HG03565 (cell line): ENCODE measurements at regions not wholly inside any gene's neighbourhood (a gene's known extent, or its start where the extent isn't known, plus 50 kb on each side); places are given as distances from the start of the nearest gene placed in this dataset.
"Not testable (repeated sequence)": the region's sequence is repeated elsewhere in the genome, so short reads cannot be mapped to it uniquely, and the experiment has no call there.

Experiments used
- ATAC-seq: cut with Tn5 transposase; IDR thresholded peaks from one replicate; pipeline ENCODE4 v1.9.1; 2021; ENCODE audit warnings: mild to moderate bottlenecking, moderate library complexity; ENCODE audit not compliant: unreplicated experiment

DNA sequence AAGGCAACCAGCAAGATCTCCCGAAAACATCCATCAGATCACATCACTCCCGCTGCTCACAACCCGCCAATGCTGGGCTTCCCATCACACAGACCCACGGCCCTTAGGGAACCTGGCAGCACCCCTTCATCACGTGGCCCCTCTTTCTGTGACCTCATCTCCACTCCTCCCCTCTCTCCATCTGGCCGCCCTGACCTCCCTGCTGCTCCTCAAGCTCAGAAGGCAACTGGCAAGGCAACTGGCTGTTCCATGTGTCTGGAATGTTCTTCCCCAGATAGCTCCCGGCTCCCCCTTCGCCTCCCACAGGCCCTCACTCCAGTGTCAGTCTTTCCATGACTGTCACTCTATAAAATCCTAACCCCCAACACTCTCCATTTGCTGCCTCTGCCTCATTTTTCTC, 113.0 kb upstream of the ERG start:
- ATAC-seq = no peak

DNA sequence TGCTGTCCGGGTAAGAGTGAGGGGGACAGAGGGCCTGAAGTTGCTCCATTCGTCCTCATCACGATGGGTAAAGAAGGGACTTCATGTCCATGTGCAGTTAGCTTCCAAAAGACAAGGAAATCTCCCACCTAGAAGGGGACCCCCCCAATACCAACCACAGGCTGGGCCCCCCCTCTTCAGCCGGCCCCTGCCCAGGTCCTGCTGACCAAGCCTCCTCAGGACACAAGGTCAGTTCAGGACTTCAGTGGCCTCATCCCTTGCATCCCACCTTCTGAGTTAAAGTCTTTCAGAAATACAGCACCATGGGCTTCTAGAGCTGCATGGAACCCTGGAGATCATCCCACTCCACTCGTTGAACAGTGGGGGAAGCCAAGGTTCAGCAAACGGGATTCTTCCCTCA, 115.4 kb upstream of the ERG start:
- no peak for ATAC-seq

DNA sequence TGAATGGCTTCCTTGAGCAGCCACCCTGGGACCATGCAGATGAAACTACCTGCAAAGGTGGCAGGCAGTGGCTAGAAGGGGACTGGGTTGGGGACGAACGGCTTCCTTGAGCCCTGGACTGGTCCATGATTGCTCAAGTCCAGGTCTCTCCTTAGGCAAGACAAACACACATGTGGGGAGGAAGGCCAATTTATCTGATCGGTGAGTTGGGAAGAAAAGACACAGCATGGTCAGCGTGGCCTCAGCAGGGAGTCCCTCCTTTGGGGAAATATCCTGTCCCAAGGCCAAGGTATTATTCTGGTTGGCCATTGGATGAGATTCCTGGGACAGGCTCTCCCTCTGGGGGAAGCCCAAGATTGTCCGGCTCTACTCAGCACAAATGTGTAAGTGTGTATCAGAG, 116.3 kb upstream of the ERG start:
- no peak for ATAC-seq

DNA sequence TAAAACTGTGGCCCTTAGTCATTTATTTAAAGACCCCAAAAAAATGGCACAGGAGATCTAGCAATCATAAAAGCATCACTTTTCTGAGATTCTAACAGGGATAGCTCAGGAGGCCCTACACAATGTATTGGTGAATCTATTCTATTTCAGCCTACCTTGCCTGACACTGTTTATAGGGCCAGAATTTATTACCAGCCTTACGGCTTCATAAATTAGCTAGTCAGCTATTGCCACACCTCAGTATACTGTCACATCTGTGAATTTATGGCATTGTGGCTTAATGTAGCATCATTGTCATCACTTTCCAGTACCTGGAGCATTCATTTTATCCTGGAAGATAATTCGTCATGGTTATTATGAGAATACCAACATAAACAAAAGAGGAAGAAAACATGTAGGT, 121.2 kb upstream of the ERG start:
- no peak for ATAC-seq

DNA sequence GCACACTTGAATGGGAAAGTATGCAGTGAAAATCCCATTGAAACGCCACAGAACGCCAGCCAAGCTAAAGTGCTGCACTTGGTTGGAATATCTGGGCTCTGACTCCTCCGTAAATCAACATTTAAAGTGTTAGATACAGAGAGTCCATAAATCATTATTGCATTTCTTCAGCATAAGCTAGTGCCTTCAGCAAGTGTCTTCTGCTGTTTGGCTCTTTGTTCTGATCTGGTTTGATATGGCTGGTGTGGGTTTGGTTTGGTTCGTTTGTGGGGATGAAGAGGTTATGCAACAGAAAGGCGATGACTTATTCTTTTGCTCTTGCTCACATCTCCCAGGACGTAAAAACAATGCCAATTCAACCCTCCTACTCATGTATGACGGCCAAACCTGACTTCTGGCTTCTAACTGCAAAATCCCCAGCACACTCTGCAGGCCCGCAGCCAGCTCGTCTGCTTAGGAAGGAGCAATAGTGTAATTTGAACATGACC, 121.8 kb upstream of the ERG start:
- no peak for ATAC-seq

DNA sequence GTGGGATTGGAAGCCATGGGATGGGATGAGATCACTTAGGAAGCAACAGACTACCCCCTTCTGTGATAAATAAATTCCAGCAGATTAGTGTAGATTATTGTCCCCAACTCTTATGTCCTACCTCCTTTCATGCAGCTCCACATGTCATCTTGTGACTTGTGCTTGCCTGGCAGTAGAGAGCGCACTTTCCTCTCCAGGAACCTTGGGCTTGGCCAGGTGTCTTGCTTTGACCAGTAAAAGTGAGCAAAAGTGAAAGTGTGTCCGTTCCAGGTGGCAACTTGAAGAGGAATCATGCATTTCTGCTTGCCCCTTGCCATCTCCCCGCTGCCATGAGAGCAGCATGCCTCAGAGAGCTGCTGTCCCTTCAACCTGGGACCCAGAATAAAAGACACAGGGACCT, 122.9 kb upstream of the ERG start:
- ATAC-seq = no peak

DNA sequence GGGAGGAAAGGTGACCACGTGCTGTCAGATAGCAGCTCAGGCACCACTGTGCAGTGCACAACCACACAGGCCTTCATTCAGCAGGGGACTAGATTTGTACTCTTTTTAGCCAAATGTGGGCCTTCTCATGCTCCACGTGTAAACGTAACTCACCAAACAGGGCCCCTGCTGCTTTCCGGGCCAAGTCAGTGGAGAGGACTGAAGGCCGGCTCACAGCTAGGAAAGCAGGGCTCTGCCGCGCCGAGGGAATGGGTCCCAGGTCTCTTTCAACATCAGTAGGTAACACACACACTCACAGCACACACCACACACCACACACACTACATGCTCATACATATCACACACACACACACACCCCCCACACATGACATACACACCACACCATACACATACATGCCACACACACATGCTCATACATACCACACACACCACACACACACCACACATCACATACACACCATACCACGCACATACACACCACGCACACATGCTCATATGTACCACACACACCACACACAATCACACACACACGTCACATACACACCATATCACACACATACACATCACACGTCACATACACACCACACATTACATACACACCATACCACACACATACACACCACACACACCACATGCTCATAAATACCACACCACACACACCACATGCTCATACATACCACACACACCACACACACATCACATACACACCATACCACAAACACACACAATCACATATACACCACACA, 124.0 kb upstream of the ERG start:
- ATAC-seq = no peak

DNA sequence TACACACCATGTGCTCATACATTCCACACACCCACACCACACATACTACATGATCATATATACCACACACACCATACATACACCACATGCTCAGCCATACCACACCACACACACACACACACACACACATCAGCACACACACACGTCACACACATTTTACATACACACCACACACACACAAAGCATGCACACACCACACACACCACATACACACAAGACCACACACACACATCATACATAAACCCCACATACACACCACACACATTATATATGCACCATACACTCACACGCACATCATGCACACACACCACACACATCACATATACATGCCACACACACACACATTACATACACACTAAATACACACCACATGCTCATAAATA, 124.5 kb upstream of the ERG start:
- no peak for ATAC-seq

DNA sequence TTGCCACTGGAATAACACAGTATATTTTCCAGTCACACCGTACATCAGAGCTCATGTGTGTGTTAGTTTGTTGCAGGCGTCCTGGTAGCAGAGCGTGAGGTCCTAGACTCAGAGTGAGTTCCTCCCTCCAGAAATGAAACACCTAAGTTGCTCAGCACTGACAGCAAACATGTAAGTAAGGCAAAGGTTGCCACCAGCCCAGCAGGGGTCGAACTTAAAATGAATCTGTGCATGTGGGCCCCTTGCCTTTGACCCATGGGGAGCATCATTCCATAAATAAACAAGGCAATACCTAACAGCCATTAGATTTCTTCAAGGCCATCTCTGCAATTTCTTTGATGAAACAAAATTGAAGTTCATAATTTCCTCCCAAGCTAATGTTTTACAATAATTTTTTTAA, 125.3 kb upstream of the ERG start:
- ATAC-seq = no peak

DNA sequence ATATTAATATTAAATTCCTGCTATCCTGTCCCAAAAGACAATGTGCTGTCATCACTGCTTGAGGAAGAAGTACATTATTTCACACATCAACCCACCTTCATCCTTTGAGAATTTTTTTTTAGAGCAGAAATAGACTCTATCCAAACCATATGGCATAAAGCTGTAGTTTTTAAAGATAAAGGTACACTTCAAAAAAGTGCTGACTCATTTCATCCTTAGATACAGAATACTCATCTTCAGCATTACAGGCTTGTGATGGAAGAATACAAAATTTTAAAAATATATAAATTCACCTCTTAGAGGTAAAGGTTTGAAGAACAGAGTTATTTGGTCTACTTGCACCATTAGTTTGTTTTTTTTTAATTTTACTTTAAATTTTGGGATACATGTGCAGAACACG, 126.7 kb upstream of the ERG start:
- ATAC-seq = no peak

DNA sequence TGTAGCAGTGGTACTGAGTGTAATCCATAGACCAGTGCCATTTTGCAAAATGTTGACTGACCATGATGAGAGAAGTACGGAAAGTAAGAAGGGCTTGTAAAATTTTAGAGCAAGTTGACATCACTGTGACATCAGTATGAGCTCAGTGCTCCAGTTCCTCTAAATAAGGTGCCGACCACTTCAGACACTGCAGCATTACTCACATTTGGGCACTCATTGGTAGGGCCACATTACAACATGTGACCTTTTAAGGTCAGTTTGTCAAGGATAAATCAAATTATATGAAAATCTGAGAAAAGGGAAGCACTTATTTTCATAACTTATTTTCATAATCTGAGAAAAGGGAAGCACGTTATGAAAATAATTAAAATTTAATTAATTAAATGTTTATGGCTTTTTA, 128.0 kb upstream of the ERG start:
- no peak for ATAC-seq

DNA sequence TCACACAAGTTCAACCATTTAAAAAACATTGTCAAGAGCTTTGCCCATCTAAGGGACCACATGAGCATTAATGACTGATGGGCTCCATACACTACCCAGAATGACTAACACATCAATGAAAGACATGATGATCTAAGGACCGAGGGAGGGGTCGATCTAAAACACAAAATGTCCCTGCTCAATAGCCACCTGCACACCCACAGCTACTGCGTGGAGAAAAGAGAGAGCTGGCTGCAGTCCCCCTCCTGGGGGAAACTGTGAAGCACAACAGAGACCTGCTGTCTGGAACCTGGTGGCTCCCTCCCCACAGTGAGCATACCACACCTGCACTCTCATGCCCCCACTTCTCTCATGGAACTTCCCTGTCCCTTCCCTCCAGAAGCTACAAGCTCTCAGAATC, 130.1 kb upstream of the ERG start:
- no peak for ATAC-seq

DNA sequence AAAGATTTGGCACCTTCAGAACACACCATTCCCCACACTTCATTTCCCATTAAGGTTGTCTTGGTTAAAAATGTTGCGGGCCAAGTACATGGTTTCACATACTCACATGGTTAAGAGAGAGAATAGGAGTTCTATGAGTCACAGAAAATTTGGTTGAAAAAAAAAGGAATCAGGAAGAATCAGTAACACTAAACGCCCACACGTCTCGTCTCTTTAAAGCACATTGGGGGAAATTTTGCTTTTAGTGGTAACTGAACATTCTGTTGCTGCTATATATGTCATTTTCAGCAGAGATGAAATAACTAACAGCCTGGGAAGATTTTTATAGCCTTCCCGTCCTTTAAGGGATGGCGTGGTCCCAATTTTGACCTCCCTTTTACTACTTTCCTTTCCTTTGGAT, 132.9 kb upstream of the ERG start:
- ATAC-seq = no peak

DNA sequence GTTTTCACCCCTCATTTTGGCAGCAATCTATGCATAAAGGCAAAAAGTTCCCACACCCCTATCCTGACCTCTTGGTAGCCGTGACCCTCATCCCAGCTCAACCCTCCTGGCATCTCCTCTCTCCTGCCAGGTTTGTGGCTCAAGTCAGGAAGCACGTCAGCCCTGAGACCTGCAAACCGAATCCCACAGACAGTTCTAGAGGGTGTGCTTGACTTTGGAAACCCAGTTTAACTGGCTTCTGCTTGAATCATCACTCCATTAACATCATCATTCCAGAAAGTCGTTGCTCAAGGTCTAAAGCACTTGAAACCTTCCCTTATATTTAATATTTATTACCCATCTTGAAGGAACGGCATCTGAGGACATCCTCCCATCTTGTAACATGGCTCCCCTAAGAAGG, 133.4 kb upstream of the ERG start:
- no peak for ATAC-seq

DNA sequence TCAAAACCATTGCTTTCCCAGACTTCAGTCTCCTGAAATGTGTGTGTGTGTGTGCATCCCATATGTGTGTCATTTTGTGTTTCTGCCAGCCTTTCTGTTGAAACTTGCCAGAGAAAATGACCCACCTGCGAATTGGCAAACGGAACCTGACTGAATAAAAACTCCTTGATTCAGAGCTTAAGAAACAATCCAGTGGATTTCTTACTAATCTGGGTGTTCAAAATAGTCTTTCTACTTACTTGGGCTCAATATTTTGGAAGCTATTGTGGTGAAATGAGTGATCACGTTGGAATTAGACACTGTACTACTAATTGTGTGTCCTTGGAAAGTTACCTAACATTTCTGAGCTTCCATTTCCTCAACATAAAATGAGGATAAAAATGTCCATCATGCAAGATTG, 138.9 kb upstream of the ERG start:
- no peak for ATAC-seq

DNA sequence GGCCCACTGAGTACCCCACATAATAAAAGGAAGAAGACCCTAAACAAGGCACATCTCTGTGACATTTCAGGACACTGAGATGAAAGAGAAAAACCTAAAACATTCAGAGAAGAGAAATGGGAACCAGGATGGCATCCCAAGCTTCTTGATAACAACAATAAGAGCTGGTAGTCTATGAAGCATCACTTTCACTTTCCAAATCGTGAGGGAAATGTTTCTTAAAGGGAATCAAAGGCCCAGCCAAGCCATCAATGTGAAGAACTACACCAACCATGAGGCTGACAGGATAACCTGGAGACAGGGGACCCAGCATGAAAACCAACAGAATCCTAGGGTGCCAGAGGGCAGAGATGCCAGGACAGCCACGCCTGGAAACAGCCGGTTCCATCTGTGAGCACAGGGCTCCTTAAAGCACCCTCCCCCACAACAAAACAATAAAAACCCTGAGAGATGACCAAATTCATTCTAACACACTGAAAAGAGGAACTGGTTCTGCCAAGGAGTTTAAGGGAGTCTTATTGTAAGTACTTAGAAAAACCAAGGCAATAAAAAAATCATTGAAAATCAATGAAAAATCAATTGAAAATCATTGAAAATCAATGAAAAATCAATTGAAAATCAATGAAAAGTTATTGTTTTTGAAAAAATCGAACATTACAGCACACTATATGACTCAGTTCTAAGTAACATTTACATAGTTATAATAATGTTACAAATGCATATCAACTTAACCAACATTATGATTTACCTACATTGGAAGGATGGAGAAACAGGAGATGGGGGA, 141.5 kb upstream of the ERG start:
- no peak for ATAC-seq

DNA sequence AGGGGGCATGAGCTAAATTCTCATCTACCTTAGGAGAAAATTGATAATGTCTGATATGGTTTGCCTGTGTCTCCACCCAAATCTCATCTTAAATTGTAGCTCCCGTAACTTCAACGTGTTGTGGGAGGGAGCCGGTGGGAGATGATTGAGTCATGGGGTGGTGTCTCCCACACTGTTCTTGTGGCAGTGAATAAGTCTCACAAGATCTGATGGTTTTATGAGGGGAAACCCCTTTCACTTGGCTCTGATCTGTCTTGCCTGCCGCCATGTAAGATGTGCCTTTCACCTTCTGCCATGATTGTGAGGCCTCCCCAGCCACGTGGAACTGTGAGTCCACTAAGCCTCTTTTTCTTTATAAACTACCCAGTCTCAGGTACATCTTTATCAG, 142.1 kb upstream of the ERG start:
- not testable (repeated sequence) for ATAC-seq

DNA sequence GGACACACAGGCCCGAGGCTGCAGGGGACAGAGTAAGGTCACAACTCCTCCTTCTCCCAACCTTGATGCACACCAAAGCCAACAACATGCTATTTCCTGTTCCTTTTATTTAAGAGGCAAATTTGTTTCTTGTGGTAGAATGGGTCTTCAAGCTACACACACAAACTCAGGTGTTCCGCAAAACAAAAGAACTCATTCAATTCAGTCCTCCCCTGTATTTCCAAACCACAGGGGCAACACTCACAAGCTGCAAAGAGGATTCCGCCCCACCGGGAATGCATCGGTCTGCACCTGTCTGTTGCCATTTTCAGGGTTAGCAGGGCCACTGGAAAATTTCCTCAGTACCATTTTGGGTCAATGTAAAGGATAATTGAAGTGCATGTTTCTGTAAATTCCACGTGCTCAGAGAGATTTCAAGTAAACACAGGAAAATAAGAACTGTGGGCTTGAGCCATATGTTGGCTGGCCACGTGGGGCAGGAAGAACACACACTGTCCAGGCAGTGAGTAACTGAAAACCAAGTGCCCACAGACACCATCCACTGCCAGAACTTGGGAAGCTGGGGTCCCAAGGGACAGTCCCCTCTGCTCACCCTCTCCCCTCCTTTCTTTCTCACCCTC, 145.2 kb upstream of the ERG start:
- ATAC-seq = no peak

DNA sequence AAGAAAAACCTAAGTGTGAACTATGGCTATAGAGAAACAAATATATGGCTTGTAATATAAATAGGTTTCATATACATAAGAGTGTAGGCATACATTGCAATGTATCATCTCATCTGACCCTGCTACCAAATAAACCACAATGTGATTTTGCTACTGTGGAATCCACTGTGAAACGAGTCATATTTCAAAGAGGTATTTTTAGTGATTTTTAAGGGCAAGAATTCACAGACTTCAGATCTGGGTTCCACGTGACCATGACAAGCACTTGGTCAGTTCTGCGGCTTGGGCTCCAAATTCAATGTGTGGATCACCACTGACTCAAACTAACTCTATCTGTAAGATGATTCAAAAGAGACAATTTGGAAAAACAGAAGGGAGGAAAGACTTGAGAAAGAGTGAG, 147.0 kb upstream of the ERG start:
- ATAC-seq = no peak

DNA sequence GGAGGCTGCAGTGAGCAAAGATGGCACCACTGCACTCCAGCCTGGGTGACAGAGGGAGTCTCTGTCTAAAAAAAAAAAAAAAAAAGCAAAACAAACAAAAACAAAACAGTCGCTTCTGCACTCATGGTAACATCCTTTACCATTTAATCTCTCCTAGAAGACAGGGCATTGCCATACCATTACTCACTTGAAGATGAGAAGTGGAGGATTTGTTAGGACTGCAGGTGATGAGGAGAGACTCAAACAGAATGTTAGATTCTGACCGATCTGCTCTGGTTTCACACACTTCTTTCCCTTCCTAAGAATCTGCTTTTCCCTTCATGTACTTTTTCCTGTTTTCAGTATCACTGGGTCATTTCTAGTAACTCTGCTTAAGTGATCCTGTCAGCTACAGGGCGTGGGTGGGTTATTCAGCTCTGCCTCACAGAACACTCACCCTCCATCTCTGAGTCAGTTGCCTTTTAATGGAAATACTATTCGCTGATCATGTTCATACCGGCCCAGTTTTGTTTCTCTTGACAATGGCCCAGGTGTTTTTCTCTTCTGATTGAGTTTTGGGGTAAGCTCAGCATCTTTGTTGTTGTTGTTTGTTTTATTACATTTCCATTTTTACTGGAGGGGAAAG, 148.0 kb upstream of the ERG start:
- ATAC-seq = no peak

DNA sequence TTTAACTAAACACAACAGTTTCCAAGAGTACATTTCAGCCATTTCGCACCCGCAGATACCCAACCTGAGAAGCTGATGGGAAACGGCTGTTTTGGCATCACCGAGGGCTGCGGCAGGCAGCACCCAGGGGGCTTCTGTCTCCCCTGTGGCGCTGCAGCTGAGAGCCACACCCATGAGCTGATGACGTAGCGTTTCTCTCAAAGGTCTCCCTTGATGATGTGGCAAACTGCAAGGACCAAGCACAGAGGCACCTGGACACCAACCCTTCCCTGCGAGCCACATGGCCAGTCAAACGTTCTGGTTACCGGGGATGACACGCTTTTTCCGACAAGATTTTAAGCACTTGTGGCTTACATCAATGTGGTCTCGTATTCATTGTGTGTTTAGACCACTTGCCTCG, 150.8 kb upstream of the ERG start:
- ATAC-seq = no peak

DNA sequence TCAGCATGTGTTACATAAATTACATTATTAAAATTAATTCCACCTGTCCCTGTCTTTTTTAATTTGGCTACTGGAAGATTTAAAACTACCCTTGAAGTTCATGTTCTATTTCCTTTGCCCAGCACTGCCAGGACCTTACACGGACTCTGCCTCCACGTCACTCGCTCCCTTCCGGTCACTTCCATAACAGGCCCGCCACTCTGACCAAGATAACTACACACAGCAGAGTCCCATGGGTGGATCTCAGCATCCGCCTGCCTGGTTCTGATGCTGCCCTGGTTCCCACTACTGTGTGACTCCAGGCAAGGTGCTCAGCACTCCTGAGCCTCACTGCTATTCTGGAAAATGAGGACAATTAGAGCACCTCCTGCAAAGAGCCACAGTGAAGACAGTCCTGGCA, 153.3 kb upstream of the ERG start:
- ATAC-seq = no peak
